ENCODE measurements at regions not wholly inside any gene's neighbourhood (a gene's known extent, or its start where the extent isn't known, plus 50 kb on each side); places are given as distances from the start of the nearest gene placed in this dataset.

- no peak for TF ChIP-seq MLX (CRISPR knock-in tag; IDR thresholded peaks at IDR 0.05)
Observed at GRCh38 chr7:14073988-14074387, 84.5 kb upstream of the ETV1 start (continued).

DNA sequence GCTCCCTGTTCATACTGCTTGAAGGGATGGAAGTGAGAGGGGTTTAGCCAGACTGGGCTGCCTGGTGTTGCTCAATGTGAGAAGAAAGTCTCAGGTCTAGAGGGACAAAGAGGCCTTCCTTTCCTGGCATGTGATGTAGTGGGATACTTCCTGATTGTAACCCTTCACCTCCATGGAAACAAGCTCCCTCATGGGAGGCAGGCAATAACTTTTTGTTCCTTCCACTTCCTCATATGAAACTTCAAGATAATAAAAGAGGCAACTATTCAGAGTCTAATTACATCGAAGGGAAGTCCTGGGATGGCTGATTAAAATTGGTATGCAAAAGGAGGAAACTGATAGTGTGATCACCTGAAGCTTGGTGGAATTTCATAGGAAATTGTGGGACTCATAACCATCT, 84.1 kb upstream of the ETV1 start:
- ChIA-PET CTCF (no interaction called here), POLR2A (no interaction called here)
- Mint-ChIP-seq H3K4me3 (no peak overlapping the region), H3K27ac (no peak overlapping the region), H3K9me3 (no peaks in the 10 kb centered on the region), H3K27me3 (ENCODE audit: low read depth) (no peaks in the 10 kb centered on the region), H3K36me3 (no peaks in the 10 kb centered on the region), H3K4me1 (0 out of 2 replicates have a peak, but pooled peaks cover 4% of the 10 kb centered on the region)
- DNase-seq (ENCODE audit: low spot score) (no peak), ATAC-seq (no peak)
- TF ChIP-seq FOXK1 (CRISPR knock-in tag; IDR thresholded peaks at IDR 0.05) (no peak), E2F4 (CRISPR knock-in tag; IDR thresholded peaks at IDR 0.05; ENCODE audit: borderline replicate concordance, low read depth) (no peak), GTF2I (CRISPR knock-in tag; conservative IDR thresholded peaks at IDR 0.05) (no peak), ZNF423 (CRISPR knock-in tag; IDR thresholded peaks at IDR 0.05) (no peak), ATF1 (CRISPR knock-in tag; IDR thresholded peaks at IDR 0.05) (no peak)
- TF ChIP-seq, protein P1, sequence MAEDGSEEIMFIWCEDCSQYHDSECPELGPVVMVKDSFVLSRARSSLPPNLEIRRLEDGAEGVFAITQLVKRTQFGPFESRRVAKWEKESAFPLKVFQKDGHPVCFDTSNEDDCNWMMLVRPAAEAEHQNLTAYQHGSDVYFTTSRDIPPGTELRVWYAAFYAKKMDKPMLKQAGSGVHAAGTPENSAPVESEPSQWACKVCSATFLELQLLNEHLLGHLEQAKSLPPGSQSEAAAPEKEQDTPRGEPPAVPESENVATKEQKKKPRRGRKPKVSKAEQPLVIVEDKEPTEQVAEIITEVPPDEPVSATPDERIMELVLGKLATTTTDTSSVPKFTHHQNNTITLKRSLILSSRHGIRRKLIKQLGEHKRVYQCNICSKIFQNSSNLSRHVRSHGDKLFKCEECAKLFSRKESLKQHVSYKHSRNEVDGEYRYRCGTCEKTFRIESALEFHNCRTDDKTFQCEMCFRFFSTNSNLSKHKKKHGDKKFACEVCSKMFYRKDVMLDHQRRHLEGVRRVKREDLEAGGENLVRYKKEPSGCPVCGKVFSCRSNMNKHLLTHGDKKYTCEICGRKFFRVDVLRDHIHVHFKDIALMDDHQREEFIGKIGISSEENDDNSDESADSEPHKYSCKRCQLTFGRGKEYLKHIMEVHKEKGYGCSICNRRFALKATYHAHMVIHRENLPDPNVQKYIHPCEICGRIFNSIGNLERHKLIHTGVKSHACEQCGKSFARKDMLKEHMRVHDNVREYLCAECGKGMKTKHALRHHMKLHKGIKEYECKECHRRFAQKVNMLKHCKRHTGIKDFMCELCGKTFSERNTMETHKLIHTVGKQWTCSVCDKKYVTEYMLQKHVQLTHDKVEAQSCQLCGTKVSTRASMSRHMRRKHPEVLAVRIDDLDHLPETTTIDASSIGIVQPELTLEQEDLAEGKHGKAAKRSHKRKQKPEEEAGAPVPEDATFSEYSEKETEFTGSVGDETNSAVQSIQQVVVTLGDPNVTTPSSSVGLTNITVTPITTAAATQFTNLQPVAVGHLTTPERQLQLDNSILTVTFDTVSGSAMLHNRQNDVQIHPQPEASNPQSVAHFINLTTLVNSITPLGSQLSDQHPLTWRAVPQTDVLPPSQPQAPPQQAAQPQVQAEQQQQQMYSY (CRISPR knock-in tag; IDR thresholded peaks at IDR 0.05), result no peak

DNA sequence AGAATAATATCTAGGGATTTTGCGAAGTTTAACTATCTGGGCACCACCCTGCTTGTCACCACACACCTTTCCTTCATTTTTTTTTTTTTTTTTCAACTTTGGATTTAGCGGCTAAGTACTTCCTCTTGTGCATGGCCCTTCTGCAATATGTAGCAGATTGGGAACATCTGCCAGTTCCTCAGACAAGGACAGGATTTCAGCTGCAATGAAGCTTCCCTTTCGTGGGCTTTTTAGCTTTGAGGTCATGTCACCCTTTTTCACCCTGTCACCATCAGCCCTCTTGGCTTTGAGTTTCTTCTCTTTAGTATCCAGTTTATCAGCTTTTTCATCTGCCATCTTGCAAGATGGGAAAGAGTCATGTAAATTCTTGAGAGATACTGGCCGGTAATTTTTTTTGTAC, 81.6 kb upstream of the ETV1 start:
- TF ChIP-seq JAZF1 (CRISPR knock-in tag; IDR thresholded peaks at IDR 0.05), result no peak
- TF ChIP-seq MXD4 (CRISPR knock-in tag; IDR thresholded peaks at IDR 0.05; ENCODE audit: borderline replicate concordance), result no peak
- no peak for TF ChIP-seq NR3C1 (CRISPR knock-in tag; conservative IDR thresholded peaks at IDR 0.05; ENCODE audit: low read depth)
- no peak for TF ChIP-seq FOXP1 (CRISPR knock-in tag; IDR thresholded peaks at IDR 0.05; ENCODE audit: borderline replicate concordance)
- no peak for TF ChIP-seq IRF2 (CRISPR knock-in tag; IDR thresholded peaks at IDR 0.05; ENCODE audit: borderline replicate concordance, low read depth)
- no peak for TF ChIP-seq MYBL2 (CRISPR knock-in tag; IDR thresholded peaks at IDR 0.05)
- no peak for TF ChIP-seq FOXJ3 (CRISPR knock-in tag; IDR thresholded peaks at IDR 0.05; ENCODE audit: borderline replicate concordance)
- TF ChIP-seq ZNF396 (CRISPR knock-in tag; IDR thresholded peaks at IDR 0.05; ENCODE audit: borderline replicate concordance), result no peak
- no peak for TF ChIP-seq HMGXB4 (CRISPR knock-in tag; IDR thresholded peaks at IDR 0.05)
- no peak for TF ChIP-seq ATF1 (CRISPR knock-in tag; IDR thresholded peaks at IDR 0.05)
- no peak overlapping the region for H3K27ac Mint-ChIP-seq
- no peak for ATAC-seq
- ChIA-PET CTCF (no interaction called here), POLR2A (no interaction called here)
- H3K4me1 Mint-ChIP-seq, result 0 out of 2 replicates have a peak, but pooled peaks cover 4% of the 10 kb centered on the region
- no peak for DNase-seq (ENCODE audit: low spot score)
- H3K36me3 Mint-ChIP-seq, result no peaks in the 10 kb centered on the region; the same call in 1 of the 2 replicates
- H3K9me3 Mint-ChIP-seq, result peaks cover 8% of the 10 kb centered on the region
- no peaks in the 10 kb centered on the region for H3K27me3 Mint-ChIP-seq (ENCODE audit: low read depth)
- H3K4me3 Mint-ChIP-seq, result no peak overlapping the region
